ENCODE measurements at regions not wholly inside any gene's neighbourhood (a gene's known extent, or its start where the extent isn't known, plus 50 kb on each side); places are given as distances from the start of the nearest gene placed in this dataset.

- WGBS, 2 experiments (ENCODE audit: extremely low coverage in 2 of 2, insufficient read length in 1 of 2), result no CpG with 5 or more reads among the region's 2 CpGs
- no peak overlapping the region for H2AFZ ChIP-seq (replicated peaks; ENCODE audit: low read length, poor library complexity)
Measured at GRCh38 chr14:45651890-45652289, 398.9 kb upstream of the MIS18BP1 start.

More at GRCh38 chr14:45651890-45652289, 398.9 kb upstream of the MIS18BP1 start:
- ATAC-seq (ENCODE audit: low read depth) (no peak), DNase-seq (no peak)
- CTCF ChIA-PET, result no interaction called here
- Histone ChIP-seq H2BK5ac (ENCODE audit: low read depth, low read length, poor library complexity, severe bottlenecking) (no peak overlapping the region), H3K79me1 (ENCODE audit: low read depth in 1 of 2, low read length in 2 of 2) (no peaks in the 10 kb centered on the region), H2BK20ac (ENCODE audit: low read depth, low read length) (no peak overlapping the region), H3K56ac (ENCODE audit: extremely low read depth, insufficient read depth, low read length) (no peak overlapping the region), H3K9me3 (ENCODE audit: control insufficient read depth, insufficient read depth, low read length) (peaks cover 2% of the 10 kb centered on the region; the same call in 1 of the 2 replicates), H4K91ac (ENCODE audit: insufficient read depth, low read depth, low read length) (no peak overlapping the region), H3K4me2 (ENCODE audit: low read depth, low read length) (no peak overlapping the region), H3K18ac (ENCODE audit: low read depth, low read length) (no peak overlapping the region), H3K27ac (ENCODE audit: insufficient read depth, low read length) (no peak overlapping the region), H3K4ac (ENCODE audit: low read depth, low read length) (no peak overlapping the region), H2AK5ac (ENCODE audit: low read depth, low read length) (no peak overlapping the region), H3K36me3 (ENCODE audit: control insufficient read depth, insufficient read depth, low read length) (no peaks in the 10 kb centered on the region), H4K8ac (ENCODE audit: low read depth in 2 of 2, low read length in 2 of 2) (no peak overlapping the region), H3K27me3 (ENCODE audit: control insufficient read depth, insufficient read depth, low read length) (no peaks in the 10 kb centered on the region), H4K20me1 (ENCODE audit: insufficient read depth, low read length) (no peaks in the 10 kb centered on the region), H2AK9ac (replicated peaks; ENCODE audit: low read depth, low read length, poor library complexity) (no peak overlapping the region), H4K5ac (ENCODE audit: low read depth, low read length) (no peak overlapping the region), H3K9ac (ENCODE audit: low read depth, low read length) (no peak overlapping the region), H3K14ac (replicated peaks; ENCODE audit: low read depth, low read length) (no peak overlapping the region), H3K23ac (ENCODE audit: low read depth, low read length) (no peak overlapping the region), H2BK15ac (ENCODE audit: low read depth, low read length) (no peak overlapping the region), H3K9me1 (ENCODE audit: insufficient read depth, low read length) (no peaks in the 10 kb centered on the region), H3K4me3 (ENCODE audit: insufficient read depth, low read depth, low read length) (no peak overlapping the region), H3K4me1 (ENCODE audit: control insufficient read depth, insufficient read depth, low read length) (no peaks in the 10 kb centered on the region), H2BK120ac (ENCODE audit: low read depth, low read length) (no peak overlapping the region)
- in situ Hi-C loops (cut with MboI; ENCODE audit: low sequenced_read_pairs) (no loop called here), intact Hi-C loops (cut with micrococcal nuclease) (no loop called here), dilution Hi-C loops (cut with HindIII; ENCODE audit: low sequenced_read_pairs, unreplicated experiment) (no loop called here)
- no TSS peak for BruUV-seq (replicated peaks)
- TF ChIP-seq POLR2A (IDR thresholded peaks at IDR 0.05; ENCODE audit: low read depth, low read length) (no peak), FOS (IDR thresholded peaks at IDR 0.05; ENCODE audit: low read depth, low read length) (no peak), MXI1 (IDR thresholded peaks at IDR 0.05; ENCODE audit: borderline replicate concordance, low read depth, low read length) (no peak), RAD21 (IDR thresholded peaks at IDR 0.05; ENCODE audit: low read length) (no peak), NFE2L2 (IDR thresholded peaks at IDR 0.05; ENCODE audit: low read depth, low read length) (no peak), RCOR1 (IDR thresholded peaks at IDR 0.05; ENCODE audit: insufficient replicate concordance, low read length) (no peak), CEBPB (IDR thresholded peaks at IDR 0.05; ENCODE audit: low read depth, low read length) (no peak), MAZ (IDR thresholded peaks at IDR 0.05; ENCODE audit: borderline replicate concordance, low read depth, low read length) (no peak)
- TF ChIP-seq, protein P1, sequence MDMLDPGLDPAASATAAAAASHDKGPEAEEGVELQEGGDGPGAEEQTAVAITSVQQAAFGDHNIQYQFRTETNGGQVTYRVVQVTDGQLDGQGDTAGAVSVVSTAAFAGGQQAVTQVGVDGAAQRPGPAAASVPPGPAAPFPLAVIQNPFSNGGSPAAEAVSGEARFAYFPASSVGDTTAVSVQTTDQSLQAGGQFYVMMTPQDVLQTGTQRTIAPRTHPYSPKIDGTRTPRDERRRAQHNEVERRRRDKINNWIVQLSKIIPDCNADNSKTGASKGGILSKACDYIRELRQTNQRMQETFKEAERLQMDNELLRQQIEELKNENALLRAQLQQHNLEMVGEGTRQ (IDR thresholded peaks at IDR 0.05; ENCODE audit: low read depth, low read length), result no peak
- TF ChIP-seq, protein P2, sequence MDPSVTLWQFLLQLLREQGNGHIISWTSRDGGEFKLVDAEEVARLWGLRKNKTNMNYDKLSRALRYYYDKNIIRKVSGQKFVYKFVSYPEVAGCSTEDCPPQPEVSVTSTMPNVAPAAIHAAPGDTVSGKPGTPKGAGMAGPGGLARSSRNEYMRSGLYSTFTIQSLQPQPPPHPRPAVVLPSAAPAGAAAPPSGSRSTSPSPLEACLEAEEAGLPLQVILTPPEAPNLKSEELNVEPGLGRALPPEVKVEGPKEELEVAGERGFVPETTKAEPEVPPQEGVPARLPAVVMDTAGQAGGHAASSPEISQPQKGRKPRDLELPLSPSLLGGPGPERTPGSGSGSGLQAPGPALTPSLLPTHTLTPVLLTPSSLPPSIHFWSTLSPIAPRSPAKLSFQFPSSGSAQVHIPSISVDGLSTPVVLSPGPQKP (IDR thresholded peaks at IDR 0.05; ENCODE audit: borderline replicate concordance, low read depth, low read length), result no peak
- POLR2A ChIA-PET (ENCODE audit: unreplicated experiment), result no interaction called here
